GM10248 (cell line): ENCODE measurements at regions not wholly inside any gene's neighbourhood (a gene's known extent, or its start where the extent isn't known, plus 50 kb on each side); places are given as distances from the start of the nearest gene placed in this dataset.
A peak's percentile ranks its signal among the peaks of the same experiment; 100 is the strongest.

Source experiments
- CTCF ChIA-PET: fragments of 300-600 bp; sonication (Branson Sonifier 250); formaldehyde crosslinking; extraction: SDS; loops from one replicate; lab custom pipeline; 2021; ENCODE audit warnings: antibody characterized with exemption; lab: Yijun Ruan, JAX
- POLR2A ChIA-PET: fragments of 350-650 bp; sonication (Branson Sonifier 250); formaldehyde crosslinking; extraction: SDS; loops from one replicate; lab custom pipeline; 2020; ENCODE audit warnings: antibody characterized with exemption; lab: Yijun Ruan, JAX
- DNase-seq: peaks from one replicate; pipeline ENCODE4 v3.0.0; 2012; ENCODE audit errors: extremely low spot score
- TF ChIP-seq, protein P1 (sequence below): IDR thresholded peaks from 2 replicates; pipeline ENCODE4 v1.5.1; 2012; ENCODE audit warnings: mild to moderate bottlenecking, low read depth; ENCODE audit errors: extremely low read depth, missing control alignments, control extremely low read depth

DNA sequence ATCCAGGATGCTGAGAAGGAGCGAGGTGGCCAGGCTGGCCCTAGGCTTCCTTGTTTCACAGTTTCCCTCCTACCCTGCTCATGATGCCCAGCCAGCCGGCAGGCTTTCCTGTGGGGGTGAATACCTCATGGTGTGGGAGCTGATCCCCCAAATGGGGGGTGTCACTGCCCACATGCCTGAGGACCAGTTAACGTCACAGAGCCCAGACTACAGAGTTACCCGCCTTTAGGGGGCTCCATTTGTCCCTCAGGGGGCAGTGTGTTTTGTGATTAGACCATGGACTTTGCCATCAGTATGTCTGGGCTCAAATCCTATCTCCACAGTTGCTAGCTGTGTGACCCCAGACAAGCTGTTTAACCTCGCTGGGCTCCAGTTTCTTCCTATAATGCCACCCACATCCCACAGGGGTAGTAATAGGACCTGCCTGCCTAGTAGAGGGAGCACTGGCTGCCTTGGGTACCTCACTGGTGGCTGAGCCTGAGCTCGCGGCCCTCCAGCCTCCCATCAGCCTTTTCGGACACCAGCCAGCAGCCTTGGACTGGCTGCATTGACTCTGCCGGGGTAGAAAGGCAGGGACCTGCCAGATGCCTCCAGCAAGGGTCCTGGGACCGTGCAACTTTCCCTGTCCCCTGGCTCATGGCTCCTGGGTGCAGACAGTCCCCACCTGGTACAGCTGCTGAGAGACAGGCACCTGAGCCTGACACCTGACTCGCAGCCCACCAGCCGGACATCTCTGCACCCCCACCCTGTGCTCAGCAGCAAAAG is 87.5 kb upstream of the GSE1 start:
- ChIA-PET CTCF (interaction anchor here (0.8 to 2.1 kb wide), 7 partner anchors 12 to 105 kb away, joined by 3 to 6 read pairs (median 3); no protein-coding TSS in a partner anchor), POLR2A (no interaction called here)
- DNase-seq: no peak
- TF ChIP-seq, protein P1, sequence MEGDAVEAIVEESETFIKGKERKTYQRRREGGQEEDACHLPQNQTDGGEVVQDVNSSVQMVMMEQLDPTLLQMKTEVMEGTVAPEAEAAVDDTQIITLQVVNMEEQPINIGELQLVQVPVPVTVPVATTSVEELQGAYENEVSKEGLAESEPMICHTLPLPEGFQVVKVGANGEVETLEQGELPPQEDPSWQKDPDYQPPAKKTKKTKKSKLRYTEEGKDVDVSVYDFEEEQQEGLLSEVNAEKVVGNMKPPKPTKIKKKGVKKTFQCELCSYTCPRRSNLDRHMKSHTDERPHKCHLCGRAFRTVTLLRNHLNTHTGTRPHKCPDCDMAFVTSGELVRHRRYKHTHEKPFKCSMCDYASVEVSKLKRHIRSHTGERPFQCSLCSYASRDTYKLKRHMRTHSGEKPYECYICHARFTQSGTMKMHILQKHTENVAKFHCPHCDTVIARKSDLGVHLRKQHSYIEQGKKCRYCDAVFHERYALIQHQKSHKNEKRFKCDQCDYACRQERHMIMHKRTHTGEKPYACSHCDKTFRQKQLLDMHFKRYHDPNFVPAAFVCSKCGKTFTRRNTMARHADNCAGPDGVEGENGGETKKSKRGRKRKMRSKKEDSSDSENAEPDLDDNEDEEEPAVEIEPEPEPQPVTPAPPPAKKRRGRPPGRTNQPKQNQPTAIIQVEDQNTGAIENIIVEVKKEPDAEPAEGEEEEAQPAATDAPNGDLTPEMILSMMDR: no peak

DNA sequence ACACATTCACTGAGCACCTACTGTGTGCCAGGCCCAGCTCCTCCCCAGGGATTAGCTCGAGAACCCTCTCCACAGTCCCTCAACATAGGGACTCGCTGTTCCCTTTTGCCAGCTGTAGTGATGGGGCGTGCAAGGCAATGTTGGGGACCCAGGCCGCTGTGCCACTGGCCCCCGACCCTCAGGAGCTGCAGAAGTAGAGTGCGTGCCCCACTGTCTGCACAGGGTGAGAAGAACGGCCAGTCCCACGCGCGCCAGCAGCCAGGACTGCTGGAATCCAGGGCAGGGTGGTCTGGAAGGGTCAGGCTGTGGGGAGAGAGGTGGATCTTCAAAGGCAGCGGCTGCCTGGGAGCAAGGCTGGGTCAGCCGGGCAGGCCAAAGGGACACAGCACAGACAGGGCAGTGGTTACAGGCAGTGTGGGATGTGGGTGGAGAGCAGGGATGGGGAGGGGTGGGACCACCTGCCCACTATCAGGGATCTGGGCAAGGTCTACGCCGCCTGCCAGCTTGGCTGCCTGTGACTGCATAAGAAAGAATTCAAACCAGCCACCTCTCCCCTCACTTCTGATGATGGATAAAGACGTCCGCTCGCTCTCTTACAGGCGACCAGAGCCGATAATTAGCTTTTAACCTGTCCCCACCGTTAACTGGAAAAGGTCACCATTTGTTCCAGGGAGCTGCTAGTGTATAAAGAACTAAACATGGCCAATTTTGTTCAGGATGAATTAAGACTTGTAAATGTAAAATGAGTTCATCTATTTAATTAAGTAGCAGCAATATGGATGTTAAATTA is 86.7 kb upstream of the GSE1 start:
- ChIA-PET POLR2A (no interaction called here), CTCF (interaction anchor here (0.8 to 2.1 kb wide), 6 partner anchors 11 to 106 kb away, joined by 3 to 6 read pairs (median 3); no protein-coding TSS in a partner anchor)
- TF ChIP-seq, protein P1: no peak
- no peak for DNase-seq

DNA sequence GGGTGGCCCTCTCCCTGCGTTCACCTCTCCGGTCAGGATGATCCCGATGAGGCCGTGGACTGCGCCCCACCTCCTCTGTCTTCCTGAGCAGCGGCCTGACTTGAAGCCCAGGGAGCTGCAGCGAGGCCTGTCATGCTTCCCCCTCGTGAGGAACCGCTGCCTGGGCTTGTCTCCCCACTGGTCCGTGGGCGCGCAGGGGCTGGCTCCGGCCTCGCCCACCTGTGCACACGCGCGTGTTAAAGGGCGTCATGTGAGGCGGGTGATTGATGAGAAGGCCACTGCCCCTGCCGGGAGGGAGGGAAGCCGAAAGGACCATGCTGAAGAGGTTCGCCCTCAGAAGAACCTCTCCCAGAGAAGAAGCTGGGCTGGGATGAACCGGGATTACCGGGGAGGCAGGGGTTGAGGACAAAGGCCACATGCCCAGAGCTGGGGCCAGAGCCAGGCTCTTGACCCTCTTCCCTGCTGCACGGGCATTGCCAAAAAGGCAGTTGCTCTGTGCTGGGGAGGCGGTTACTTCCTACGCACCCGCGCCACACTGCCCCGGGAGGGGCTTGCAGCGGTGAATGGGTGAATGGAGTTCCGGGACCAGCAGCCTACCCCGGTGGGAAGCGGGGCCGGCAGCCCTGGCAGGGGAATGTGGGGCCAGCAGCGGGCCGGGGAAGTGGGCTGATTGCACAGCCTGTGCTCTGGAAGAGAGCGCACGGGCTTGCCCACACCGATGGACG is 85.9 kb upstream of the GSE1 start:
- ChIA-PET CTCF (interaction anchor here (1.0 to 4.0 kb wide), 5 partner anchors 10 to 105 kb away, joined by 3 to 20 read pairs (median 6); no protein-coding TSS in a partner anchor), POLR2A (no interaction called here)
- DNase-seq: no peak
- TF ChIP-seq, protein P1: no peak

DNA sequence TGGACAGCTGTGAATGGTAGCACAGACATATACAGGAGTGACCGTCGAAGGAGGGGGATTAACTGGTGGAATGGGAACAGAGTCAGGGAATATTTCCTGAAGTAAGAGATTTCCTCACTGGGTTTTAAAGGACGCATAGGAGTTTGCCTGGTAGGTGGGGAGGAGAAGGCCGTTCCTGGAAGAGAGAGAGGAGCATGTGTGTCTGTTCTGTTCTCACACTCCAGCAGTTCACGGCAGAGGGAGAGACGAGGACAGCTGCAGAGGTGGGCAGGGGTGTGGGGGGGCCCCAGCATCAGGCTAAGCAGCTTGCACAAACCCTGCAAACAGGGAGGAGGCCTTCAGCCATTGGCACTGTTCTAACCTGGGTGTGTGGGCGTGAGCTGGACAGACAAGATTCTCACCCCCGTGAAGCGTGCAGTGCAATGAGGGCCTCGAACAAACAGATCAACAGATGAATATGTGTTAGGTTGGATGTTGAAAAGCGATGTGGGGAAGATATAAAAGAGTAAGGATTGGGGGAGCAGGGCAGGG is 85.3 kb upstream of the GSE1 start:
- ChIA-PET CTCF (interaction anchor here (1.0 to 4.0 kb wide), 9 partner anchors 10 to 191 kb away, joined by 3 to 20 read pairs (median 4); no protein-coding TSS in a partner anchor), POLR2A (no interaction called here)
- no peak for DNase-seq
- TF ChIP-seq, protein P1: no peak

DNA sequence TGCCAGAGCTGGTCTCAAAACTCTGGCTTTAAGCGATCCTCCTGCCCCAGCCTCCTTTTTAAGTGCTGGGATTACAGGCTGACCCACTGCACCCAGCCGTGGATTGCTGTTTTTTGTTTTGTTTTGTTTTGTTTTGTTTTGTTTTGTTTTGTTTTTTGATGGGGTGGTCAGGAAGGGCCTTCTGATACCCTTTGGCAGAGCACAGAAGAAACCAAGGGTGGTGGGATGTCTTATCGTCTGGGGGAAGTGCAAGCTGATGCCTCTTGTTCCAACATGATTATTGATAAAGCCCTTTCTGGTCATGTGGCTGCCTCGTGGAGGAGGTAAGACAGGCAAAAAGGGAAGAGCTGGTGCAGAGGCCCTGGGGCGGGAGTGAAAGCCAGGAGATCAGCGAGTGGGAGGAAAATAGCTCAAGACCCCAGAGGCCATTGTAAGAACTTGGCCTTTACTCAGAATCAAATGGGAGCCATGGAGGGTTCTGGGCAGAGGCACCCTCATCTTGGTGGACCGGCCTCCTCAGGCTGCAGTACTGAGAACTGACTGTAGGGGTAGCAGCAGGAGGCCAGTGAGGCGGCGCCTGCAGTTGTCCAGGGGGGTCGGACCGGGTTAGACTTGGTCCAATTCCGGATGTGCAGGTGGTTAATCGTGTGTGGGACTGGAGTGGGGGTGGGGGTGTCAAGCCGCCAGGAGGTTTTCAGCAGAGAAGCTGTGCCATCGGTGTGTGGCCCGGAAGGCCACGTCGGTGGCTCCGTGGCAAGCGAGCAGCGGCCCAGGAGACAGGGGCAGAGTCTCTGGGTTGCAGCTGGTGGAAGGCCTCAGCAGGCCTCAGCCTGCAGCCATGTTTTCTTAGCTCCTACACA is 84.4 kb upstream of the GSE1 start:
- POLR2A ChIA-PET: no interaction called here
- TF ChIP-seq, protein P1: peak; percentile 35
- DNase-seq: peak; percentile 62
- CTCF ChIA-PET: interaction anchor here (0.6 to 4.0 kb wide), 29 partner anchors 9 to 283 kb away, joined by 3 to 20 read pairs (median 3); no protein-coding TSS in a partner anchor
